ENCODE measurements at regions not wholly inside any gene's neighbourhood (a gene's known extent, or its start where the extent isn't known, plus 50 kb on each side); places are given as distances from the start of the nearest gene placed in this dataset.
"Not testable (repeated sequence)": the region's sequence is repeated elsewhere in the genome, so short reads cannot be mapped to it uniquely, and the experiment has no call there.

- DNase-seq (ENCODE audit: low read depth, low spot score) (no peak), FAIRE-seq (no peak)
- Histone ChIP-seq H2AFZ (ENCODE audit: control insufficient read depth, low read length) (no peak overlapping the region), H3K4me2 (ENCODE audit: control insufficient read depth, extremely low read depth, insufficient read depth, low read depth, low read length) (no peak overlapping the region), H3K27me3 (ENCODE audit: control insufficient read depth, extremely low read depth, insufficient read depth, low read length) (no peaks in the 10 kb centered on the region), H4K20me1 (ENCODE audit: control insufficient read depth, extremely low read depth, insufficient read depth, low read length) (no peaks in the 10 kb centered on the region), H3K79me2 (ENCODE audit: control insufficient read depth, insufficient read depth, low read length) (no peaks in the 10 kb centered on the region), H3K9ac (ENCODE audit: control insufficient read depth, extremely low read depth, insufficient read depth, low read length) (no peak overlapping the region), H3K9me1 (ENCODE audit: control insufficient read depth, extremely low read depth, insufficient read depth, low read length) (no peaks in the 10 kb centered on the region), H3K4me3 (ENCODE audit: control insufficient read depth in 2 of 3, extremely low read depth in 1 of 3, insufficient read depth in 2 of 3, low read depth in 1 of 3, low read length in 3 of 3) (no peak overlapping the region), H3K36me3 (ENCODE audit: control insufficient read depth in 2 of 2, extremely low read depth in 1 of 2, insufficient read depth in 2 of 2, low read length in 2 of 2) (no peaks in the 10 kb centered on the region), H3K9me3 (ENCODE audit: control insufficient read depth, low read depth, low read length) (no peaks in the 10 kb centered on the region), H3K4me1 (ENCODE audit: control insufficient read depth, extremely low read depth, insufficient read depth, low read length) (no peaks in the 10 kb centered on the region), H3K27ac (ENCODE audit: control insufficient read depth, insufficient read depth, low read length) (no peak overlapping the region)
- dilution Hi-C loops (cut with MboI; ENCODE audit: extremely low pct_ligation_motif_present, low sequenced_read_pairs): no loop called here
- TF ChIP-seq EZH2 (IDR thresholded peaks at IDR 0.05; ENCODE audit: low read length) (no peak), CTCF (optimal IDR thresholded peaks at IDR 0.05 in 1 of 3, IDR thresholded peaks at IDR 0.05 in 1 of 3, conservative IDR thresholded peaks at IDR 0.05 in 1 of 3; ENCODE audit: extremely low read depth in 1 of 3, insufficient read depth in 2 of 3, low read length in 3 of 3) (no peak)
Observed at GRCh38 chr10:8173866-8174243, 119.4 kb downstream of the GATA3 start.

- H3K79me2 ChIP-seq (ENCODE audit: control insufficient read depth, insufficient read depth, low read length): no peaks in the 10 kb centered on the region
- H3K27ac ChIP-seq (ENCODE audit: control insufficient read depth, insufficient read depth, low read length): no peak overlapping the region
- no peak overlapping the region for H3K4me3 ChIP-seq (ENCODE audit: control insufficient read depth in 2 of 3, extremely low read depth in 1 of 3, insufficient read depth in 2 of 3, low read depth in 1 of 3, low read length in 3 of 3)
- no peaks in the 10 kb centered on the region for H3K9me3 ChIP-seq (ENCODE audit: control insufficient read depth, low read depth, low read length)
- TF ChIP-seq CTCF (optimal IDR thresholded peaks at IDR 0.05 in 1 of 3, IDR thresholded peaks at IDR 0.05 in 1 of 3, conservative IDR thresholded peaks at IDR 0.05 in 1 of 3; ENCODE audit: extremely low read depth in 1 of 3, insufficient read depth in 2 of 3, low read length in 3 of 3) (no peak), EZH2 (IDR thresholded peaks at IDR 0.05; ENCODE audit: low read length) (no peak)
- no peak overlapping the region for H3K4me2 ChIP-seq (ENCODE audit: control insufficient read depth, extremely low read depth, insufficient read depth, low read depth, low read length)
- H3K4me1 ChIP-seq (ENCODE audit: control insufficient read depth, extremely low read depth, insufficient read depth, low read length): no peaks in the 10 kb centered on the region
- FAIRE-seq (no peak), DNase-seq (ENCODE audit: low read depth, low spot score) (no peak)
- H3K9ac ChIP-seq (ENCODE audit: control insufficient read depth, extremely low read depth, insufficient read depth, low read length): no peak overlapping the region
- no peaks in the 10 kb centered on the region for H3K27me3 ChIP-seq (ENCODE audit: control insufficient read depth, extremely low read depth, insufficient read depth, low read length)
- no peaks in the 10 kb centered on the region for H4K20me1 ChIP-seq (ENCODE audit: control insufficient read depth, extremely low read depth, insufficient read depth, low read length)
- H3K36me3 ChIP-seq (ENCODE audit: control insufficient read depth in 2 of 2, extremely low read depth in 1 of 2, insufficient read depth in 2 of 2, low read length in 2 of 2): no peaks in the 10 kb centered on the region
- H2AFZ ChIP-seq (ENCODE audit: control insufficient read depth, low read length): no peak overlapping the region
- no peaks in the 10 kb centered on the region for H3K9me1 ChIP-seq (ENCODE audit: control insufficient read depth, extremely low read depth, insufficient read depth, low read length)
- dilution Hi-C loops (cut with MboI; ENCODE audit: extremely low pct_ligation_motif_present, low sequenced_read_pairs): no loop called here
Observed at GRCh38 chr10:8174762-8175161, 120.3 kb downstream of the GATA3 start.

DNA sequence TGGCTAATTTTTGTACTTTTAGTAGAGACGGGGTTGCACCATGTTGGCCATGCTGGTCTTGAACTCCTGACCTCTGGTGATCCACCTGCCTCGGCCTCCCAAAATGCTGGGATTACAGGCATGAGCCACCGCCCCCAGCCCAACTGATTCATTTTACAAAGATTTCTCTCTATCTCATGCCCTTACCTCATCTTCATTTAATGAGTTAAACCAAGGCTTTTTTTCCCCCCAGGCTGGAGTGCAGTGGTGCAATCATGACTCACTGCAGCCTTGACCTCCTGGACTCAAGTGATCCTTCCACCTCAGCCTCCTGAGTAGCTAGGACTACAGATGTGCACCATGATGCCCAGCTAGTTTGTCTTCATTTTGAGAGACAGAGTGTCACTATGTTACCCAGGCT is 123.0 kb downstream of the GATA3 start:
- H3K4me3 ChIP-seq (ENCODE audit: control insufficient read depth in 2 of 3, extremely low read depth in 1 of 3, insufficient read depth in 2 of 3, low read depth in 1 of 3, low read length in 3 of 3): not testable (repeated sequence)

DNA sequence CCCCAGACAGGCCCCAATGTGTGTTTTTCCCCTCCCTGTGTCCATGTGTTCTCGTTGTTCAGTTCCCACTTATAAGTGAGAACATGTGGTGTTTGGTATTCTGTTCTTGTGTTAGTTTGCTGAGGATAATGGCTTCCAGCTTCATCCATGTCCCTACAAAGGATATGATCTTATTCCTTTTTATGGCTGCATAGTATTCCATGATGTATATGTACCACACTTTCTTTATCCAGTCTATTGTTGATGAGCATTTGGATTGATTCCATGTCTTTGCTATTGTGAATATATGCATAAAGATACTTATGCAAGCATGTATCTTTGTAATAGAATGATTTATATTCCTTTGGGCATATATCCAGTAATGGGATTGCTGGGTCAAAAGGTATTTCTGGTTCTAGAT is 125.3 kb downstream of the GATA3 start:
- FAIRE-seq; H3K27ac ChIP-seq (ENCODE audit: control insufficient read depth, insufficient read depth, low read length); H3K4me3 ChIP-seq (ENCODE audit: control insufficient read depth in 2 of 3, extremely low read depth in 1 of 3, insufficient read depth in 2 of 3, low read depth in 1 of 3, low read length in 3 of 3); H3K4me2 ChIP-seq (ENCODE audit: control insufficient read depth, extremely low read depth, insufficient read depth, low read depth, low read length); H3K27me3 ChIP-seq (ENCODE audit: control insufficient read depth, extremely low read depth, insufficient read depth, low read length); H3K9ac ChIP-seq (ENCODE audit: control insufficient read depth, extremely low read depth, insufficient read depth, low read length); H4K20me1 ChIP-seq (ENCODE audit: control insufficient read depth, extremely low read depth, insufficient read depth, low read length); dilution Hi-C loops (cut with MboI; ENCODE audit: extremely low pct_ligation_motif_present, low sequenced_read_pairs); H3K9me1 ChIP-seq (ENCODE audit: control insufficient read depth, extremely low read depth, insufficient read depth, low read length); H3K36me3 ChIP-seq (ENCODE audit: control insufficient read depth in 2 of 2, extremely low read depth in 1 of 2, insufficient read depth in 2 of 2, low read length in 2 of 2); H2AFZ ChIP-seq (ENCODE audit: control insufficient read depth, low read length); DNase-seq (ENCODE audit: low read depth, low spot score); H3K79me2 ChIP-seq (ENCODE audit: control insufficient read depth, insufficient read depth, low read length); H3K9me3 ChIP-seq (ENCODE audit: control insufficient read depth, low read depth, low read length): not testable (repeated sequence)
- peaks cover 13% of the 10 kb centered on the region for H3K4me1 ChIP-seq (ENCODE audit: control insufficient read depth, extremely low read depth, insufficient read depth, low read length)

More for the DNA sequence above, 123.0 kb downstream of the GATA3 start:
- H3K4me1 ChIP-seq (ENCODE audit: control insufficient read depth, extremely low read depth, insufficient read depth, low read length); H3K36me3 ChIP-seq (ENCODE audit: control insufficient read depth in 2 of 2, extremely low read depth in 1 of 2, insufficient read depth in 2 of 2, low read length in 2 of 2); H3K4me2 ChIP-seq (ENCODE audit: control insufficient read depth, extremely low read depth, insufficient read depth, low read depth, low read length); H3K9me3 ChIP-seq (ENCODE audit: control insufficient read depth, low read depth, low read length); H3K79me2 ChIP-seq (ENCODE audit: control insufficient read depth, insufficient read depth, low read length); DNase-seq (ENCODE audit: low read depth, low spot score); H3K9me1 ChIP-seq (ENCODE audit: control insufficient read depth, extremely low read depth, insufficient read depth, low read length); H4K20me1 ChIP-seq (ENCODE audit: control insufficient read depth, extremely low read depth, insufficient read depth, low read length); dilution Hi-C loops (cut with MboI; ENCODE audit: extremely low pct_ligation_motif_present, low sequenced_read_pairs); H2AFZ ChIP-seq (ENCODE audit: control insufficient read depth, low read length); H3K27ac ChIP-seq (ENCODE audit: control insufficient read depth, insufficient read depth, low read length); H3K27me3 ChIP-seq (ENCODE audit: control insufficient read depth, extremely low read depth, insufficient read depth, low read length); H3K9ac ChIP-seq (ENCODE audit: control insufficient read depth, extremely low read depth, insufficient read depth, low read length); FAIRE-seq: not testable (repeated sequence)
